GM21526 (cell line): ENCODE measurements at regions not wholly inside any gene's neighbourhood (a gene's known extent, or its start where the extent isn't known, plus 50 kb on each side); places are given as distances from the start of the nearest gene placed in this dataset.

Source experiments
- ATAC-seq: cut with Tn5 transposase; IDR thresholded peaks from one replicate; pipeline ENCODE4 v1.9.1; 2021; ENCODE audit warnings: moderate library complexity; ENCODE audit not compliant: unreplicated experiment, low FRiP score

GRCh38 chr14:97411938-97412612, 614.9 kb downstream of the VRK1 start:
- no peak for ATAC-seq

GRCh38 chr14:97413022-97413539, 615.9 kb downstream of the VRK1 start:
- ATAC-seq: no peak

- no peak for ATAC-seq
These were observed 617.0 kb downstream of the VRK1 start for GRCh38 chr14:97413966-97414717.

- no peak for ATAC-seq
These were observed 617.5 kb downstream of the VRK1 start for GRCh38 chr14:97414718-97415098.

- no peak for ATAC-seq
These were observed 618.7 kb downstream of the VRK1 start for GRCh38 chr14:97415907-97416306.

GRCh38 chr14:97416550-97416949, 619.4 kb downstream of the VRK1 start:
- no peak for ATAC-seq

- no peak for ATAC-seq
These were observed 620.1 kb downstream of the VRK1 start for GRCh38 chr14:97417331-97417730.

- ATAC-seq: no peak
These were observed 623.0 kb downstream of the VRK1 start for GRCh38 chr14:97420211-97420610.

GRCh38 chr14:97426776-97427175, 629.6 kb downstream of the VRK1 start:
- ATAC-seq: no peak

- no peak for ATAC-seq
These were observed 631.7 kb downstream of the VRK1 start for GRCh38 chr14:97428808-97429440.

GRCh38 chr14:97432586-97432985, 635.4 kb downstream of the VRK1 start:
- ATAC-seq: no peak

- ATAC-seq: no peak
These were observed 644.7 kb downstream of the VRK1 start for GRCh38 chr14:97441740-97442362.

GRCh38 chr14:97442363-97442762, 645.2 kb downstream of the VRK1 start:
- no peak for ATAC-seq

- no peak for ATAC-seq
These were observed 646.2 kb downstream of the VRK1 start for GRCh38 chr14:97443412-97443811.

GRCh38 chr14:97444248-97444647, 647.1 kb downstream of the VRK1 start:
- no peak for ATAC-seq

- ATAC-seq: no peak
These were observed 648.2 kb downstream of the VRK1 start for GRCh38 chr14:97445367-97445766.

- ATAC-seq: no peak
These were observed 648.9 kb downstream of the VRK1 start for GRCh38 chr14:97446087-97446486.

GRCh38 chr14:97452314-97452713, 655.1 kb downstream of the VRK1 start:
- ATAC-seq: no peak

GRCh38 chr14:97453991-97454390, 656.8 kb downstream of the VRK1 start:
- no peak for ATAC-seq

- ATAC-seq: no peak
These were observed 659.3 kb downstream of the VRK1 start for GRCh38 chr14:97456462-97456861.

GRCh38 chr14:97456958-97457357, 659.8 kb downstream of the VRK1 start:
- no peak for ATAC-seq
